IMR-90 (cell line): ENCODE measurements at regions not wholly inside any gene's neighbourhood (a gene's known extent, or its start where the extent isn't known, plus 50 kb on each side); places are given as distances from the start of the nearest gene placed in this dataset.

Experiments
- ATAC-seq: fragments of 200-7000 bp; cut with Tn5 transposase; 2 replicates; pipeline ENCODE4 v1.9.1; 2020; ENCODE audit warnings: low read depth, mild to moderate bottlenecking, moderate library complexity
- BruUV-seq: library from RNA; stranded (reverse); fragments of 400-500 nt; replicated peaks from 2 replicates; lab custom pipeline; 2021; lab: Mats Ljungman, UMichigan
- CTCF ChIA-PET: fragments of 300-600 bp; formaldehyde crosslinking; extraction: SDS; loops from one replicate; lab custom pipeline; 2021; ENCODE audit warnings: antibody characterized with exemption; lab: Yijun Ruan, JAX
- POLR2A ChIA-PET: fragments of 300-600 bp; sonication (Branson Sonifier 250); formaldehyde crosslinking; loops from one replicate; lab custom pipeline; 2022; ENCODE audit warnings: antibody characterized with exemption; ENCODE audit not compliant: unreplicated experiment; lab: Charles Lee
- DNase-seq: peaks from one replicate; pipeline ENCODE4 v3.0.0; 2013
- H2AFZ ChIP-seq: replicated peaks from 2 replicates; pipeline ENCODE3; 2013; ENCODE audit warnings: low read length, mild to moderate bottlenecking; ENCODE audit not compliant: poor library complexity
- H2AK5ac ChIP-seq: 2 replicates; pipeline ENCODE4 v1.6.1; 2013; ENCODE audit warnings: low read depth, low read length, inconsistent platforms
- H2AK9ac ChIP-seq: replicated peaks from 2 replicates; pipeline ENCODE3; 2013; ENCODE audit warnings: mild to moderate bottlenecking, low read depth, low read length, moderate library complexity; ENCODE audit not compliant: poor library complexity
- H2BK120ac ChIP-seq: 2 replicates; pipeline ENCODE4 v1.6.1; 2013; ENCODE audit warnings: low read depth, low read length, inconsistent platforms
- H2BK15ac ChIP-seq: 3 replicates; pipeline ENCODE4 v1.6.1; 2013; ENCODE audit warnings: low read depth, low read length, inconsistent platforms
- H2BK20ac ChIP-seq: 2 replicates; pipeline ENCODE4 v1.6.1; 2013; ENCODE audit warnings: low read depth, mild to moderate bottlenecking, inconsistent platforms, low read length, moderate library complexity
- H2BK5ac ChIP-seq: 2 replicates; pipeline ENCODE4 v1.6.1; 2013; ENCODE audit warnings: mild to moderate bottlenecking, low read depth, low read length, inconsistent platforms; ENCODE audit not compliant: poor library complexity, severe bottlenecking
- H3K14ac ChIP-seq: replicated peaks from 2 replicates; pipeline ENCODE4 v1.6.1; 2013; ENCODE audit warnings: low read depth, low read length, inconsistent platforms
- H3K18ac ChIP-seq: 2 replicates; pipeline ENCODE4 v1.6.1; 2013; ENCODE audit warnings: low read depth, low read length, control low read depth
- H3K23ac ChIP-seq: 2 replicates; pipeline ENCODE4 v1.6.1; 2013; ENCODE audit warnings: low read depth, low read length, inconsistent platforms
- H3K27ac ChIP-seq: 2 replicates; pipeline ENCODE4 v1.5.1; 2013; ENCODE audit warnings: mild to moderate bottlenecking, control low read depth, low read length; ENCODE audit not compliant: insufficient read depth
- H3K27me3 ChIP-seq: 2 replicates; pipeline ENCODE4 v1.6.1; 2013; ENCODE audit warnings: low read length; ENCODE audit not compliant: control insufficient read depth, insufficient read depth
- H3K36me3 ChIP-seq: 2 replicates; pipeline ENCODE4 v1.6.1; 2013; ENCODE audit warnings: low read length, mixed read lengths; ENCODE audit not compliant: control insufficient read depth, insufficient read depth
- H3K4ac ChIP-seq: 2 replicates; pipeline ENCODE4 v1.6.1; 2013; ENCODE audit warnings: low read depth, low read length, inconsistent platforms
- H3K4me1 ChIP-seq: 2 replicates; pipeline ENCODE4 v1.6.1; 2013; ENCODE audit warnings: low read length, mixed read lengths; ENCODE audit not compliant: control insufficient read depth, insufficient read depth
- H3K4me2 ChIP-seq: 2 replicates; pipeline ENCODE4 v1.6.1; 2013; ENCODE audit warnings: low read depth, mild to moderate bottlenecking, control low read depth, low read length, moderate library complexity
- H3K4me3 ChIP-seq: 2 replicates; pipeline ENCODE4 v1.5.1; 2013; ENCODE audit warnings: low read depth, mild to moderate bottlenecking, control low read depth, low read length, moderate library complexity; ENCODE audit not compliant: insufficient read depth
- H3K56ac ChIP-seq: 2 replicates; pipeline ENCODE4 v1.6.1; 2013; ENCODE audit warnings: low read length, inconsistent platforms; ENCODE audit not compliant: insufficient read depth; ENCODE audit errors: extremely low read depth
- H3K79me1 ChIP-seq, 2 experiments: 2 replicates each; pipeline ENCODE4 v1.6.1; 2013; ENCODE audit warnings: low read length in 2 of 2, inconsistent platforms in 1 of 2, low read depth in 1 of 2
- H3K9ac ChIP-seq: 2 replicates; pipeline ENCODE4 v1.6.1; 2013; ENCODE audit warnings: low read depth, low read length, control low read depth
- H3K9me1 ChIP-seq: 2 replicates; pipeline ENCODE4 v1.6.1; 2013; ENCODE audit warnings: low read length, inconsistent platforms; ENCODE audit not compliant: insufficient read depth
- H3K9me3 ChIP-seq: 2 replicates; pipeline ENCODE4 v1.6.1; 2013; ENCODE audit warnings: low read length; ENCODE audit not compliant: control insufficient read depth, insufficient read depth
- H4K20me1 ChIP-seq: 2 replicates; pipeline ENCODE4 v1.6.1; 2013; ENCODE audit warnings: low read length, inconsistent platforms; ENCODE audit not compliant: insufficient read depth
- H4K5ac ChIP-seq: 2 replicates; pipeline ENCODE4 v1.6.1; 2013; ENCODE audit warnings: mild to moderate bottlenecking, low read depth, low read length, control low read depth
- H4K8ac ChIP-seq, 2 experiments: 2 replicates each; pipeline ENCODE4 v1.6.1; 2013; ENCODE audit warnings: low read depth in 2 of 2, low read length in 2 of 2, control low read depth in 1 of 2, inconsistent platforms in 1 of 2
- H4K91ac ChIP-seq: 2 replicates; pipeline ENCODE4 v1.6.1; 2013; ENCODE audit warnings: low read depth, low read length, inconsistent platforms; ENCODE audit not compliant: insufficient read depth
- CEBPB ChIP-seq: IDR thresholded peaks from 2 replicates; pipeline ENCODE4 v1.6.1; 2012; ENCODE audit warnings: low read depth, low read length, improper control_type of control experiment
- CHD1 ChIP-seq: IDR thresholded peaks from 2 replicates; pipeline ENCODE4 v1.6.1; 2012; ENCODE audit warnings: low read depth, low read length, improper control_type of control experiment
- FOS ChIP-seq: fragments of 150-350 bp; IDR thresholded peaks from 2 replicates; pipeline ENCODE4 v1.6.1; 2016; ENCODE audit warnings: low read depth, low read length
- MAFK ChIP-seq: IDR thresholded peaks from 2 replicates; pipeline ENCODE4 v1.6.1; 2012; ENCODE audit warnings: low read depth, low read length, improper control_type of control experiment
- MAZ ChIP-seq: IDR thresholded peaks from 2 replicates; pipeline ENCODE4 v1.6.1; 2012; ENCODE audit warnings: low read depth, mild to moderate bottlenecking, low read length, improper control_type of control experiment, moderate library complexity, borderline replicate concordance
- MXI1 ChIP-seq: IDR thresholded peaks from 2 replicates; pipeline ENCODE4 v1.6.1; 2012; ENCODE audit warnings: low read depth, mild to moderate bottlenecking, low read length, moderate library complexity, borderline replicate concordance
- NFE2L2 ChIP-seq: fragments of 150-350 bp; IDR thresholded peaks from 2 replicates; pipeline ENCODE4 v1.6.1; 2016; ENCODE audit warnings: low read depth, mild to moderate bottlenecking, low read length
- POLR2A ChIP-seq: IDR thresholded peaks from 2 replicates; pipeline ENCODE4 v1.6.1; 2012; ENCODE audit warnings: mild to moderate bottlenecking, low read depth, low read length
- RAD21 ChIP-seq: IDR thresholded peaks from 2 replicates; pipeline ENCODE4 v1.6.1; 2012; ENCODE audit warnings: low read length, improper control_type of control experiment
- RCOR1 ChIP-seq: IDR thresholded peaks from 2 replicates; pipeline ENCODE4 v1.6.1; 2012; ENCODE audit warnings: mild to moderate bottlenecking, low read length, improper control_type of control experiment; ENCODE audit not compliant: insufficient replicate concordance
- RFX5 ChIP-seq: IDR thresholded peaks from 2 replicates; pipeline ENCODE4 v1.8.0; 2012; ENCODE audit warnings: low read depth, mild to moderate bottlenecking, low read length, moderate library complexity
- SMC3 ChIP-seq: fragments of 150-350 bp; IDR thresholded peaks from 2 replicates; pipeline ENCODE4 v1.6.1; 2016; ENCODE audit warnings: low read depth, mild to moderate bottlenecking, antibody characterized with exemption, low read length, moderate library complexity
- WGBS, 2 experiments: methylation state at CpG; one replicate each; pipeline versions ENCODE4 v1.1.5 to v1.1.7; 2013; ENCODE audit warnings: missing lambda C conversion rate in 2 of 2; ENCODE audit not compliant: insufficient read length in 1 of 2; ENCODE audit errors: extremely low coverage in 2 of 2; 5-methylcytosine and 5-hydroxymethylcytosine counted together
- dilution Hi-C: fragments of 300-500 bp; cut with HindIII; formaldehyde crosslinking; loops from one replicate; pipeline ENCODE4 v1.14.3; 2018; ENCODE audit warnings: low sequenced_read_pairs; ENCODE audit not compliant: unreplicated experiment
- in situ Hi-C: fragments of 300-500 bp; cut with MboI; formaldehyde crosslinking; loops from 3 replicates; pipeline ENCODE4 v1.14.3; 2019; ENCODE audit warnings: low sequenced_read_pairs, inconsistent platforms, mixed read lengths
- intact Hi-C: fragments of 100-400 bp; cut with micrococcal nuclease; formaldehyde crosslinking; loops from 2 replicates; pipeline ENCODE4 v1.10.0; 2022
- TF ChIP-seq, protein P1 (sequence below): fragments of 150-350 bp; IDR thresholded peaks from 2 replicates; pipeline ENCODE4 v1.6.1; 2017; ENCODE audit warnings: mild to moderate bottlenecking, antibody characterized with exemption, low read length, low read depth
- TF ChIP-seq, protein P2 (sequence below): conservative IDR thresholded peaks from 2 replicates; pipeline ENCODE4 v1.5.1; 2012; ENCODE audit warnings: mild to moderate bottlenecking, low read depth, low read length, improper control_type of control experiment
- TF ChIP-seq, protein P3 (sequence below): fragments of 150-350 bp; IDR thresholded peaks from 2 replicates; pipeline ENCODE4 v1.6.1; 2016; ENCODE audit warnings: low read depth, mild to moderate bottlenecking, low read length, moderate library complexity, borderline replicate concordance

DNA sequence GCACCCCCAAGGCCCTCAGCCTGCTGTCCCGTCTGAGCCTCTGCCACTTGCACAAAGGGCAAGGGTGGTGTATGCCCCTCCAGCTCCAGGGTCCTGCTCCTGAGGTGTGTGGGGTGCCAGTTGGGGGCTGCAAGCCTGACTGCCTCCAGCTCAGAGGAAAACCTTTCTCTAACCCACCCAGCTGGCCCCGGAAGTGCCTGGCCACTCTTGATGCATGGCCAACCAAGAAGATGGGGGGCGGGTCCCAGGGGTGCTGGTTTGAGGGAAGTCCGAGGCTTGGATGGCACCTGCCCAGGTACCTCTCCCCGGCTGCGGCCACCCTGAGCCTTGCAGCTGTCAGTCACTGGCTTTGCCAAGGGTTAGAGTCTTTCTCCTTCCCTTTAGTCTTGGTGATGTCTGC is 112.6 kb upstream of the TMPRSS2 start:
- intact Hi-C loops = no loop called here
- dilution Hi-C loops = no loop called here
- 100% methylated on average over 1 of the region's 6 CpGs; no CpG with 5 or more reads in 1 of the 2 experiments for WGBS, 2 experiments
- Histone ChIP-seq H2AK5ac (no peak overlapping the region), H3K36me3 (no peaks in the 10 kb centered on the region), H4K91ac (no peak overlapping the region), H4K8ac (no peak overlapping the region), H3K4me2 (no peak overlapping the region), H4K5ac (no peak overlapping the region), H3K18ac (no peak overlapping the region), H3K56ac (no peak overlapping the region), H3K4ac (no peak overlapping the region), H3K27ac (no peak overlapping the region), H2BK120ac (no peak overlapping the region), H3K9me3 (no peaks in the 10 kb centered on the region), H2BK5ac (no peak overlapping the region), H3K14ac (no peak overlapping the region), H3K27me3 (peaks cover 7% of the 10 kb centered on the region; the same call in 1 of the 2 replicates), H4K20me1 (peaks cover 3% of the 10 kb centered on the region; the same call in 1 of the 2 replicates), H3K23ac (no peak overlapping the region), H3K9me1 (peaks cover 12% of the 10 kb centered on the region), H2AFZ (no peak overlapping the region), H3K4me1 (peaks cover 19% of the 10 kb centered on the region), H3K79me1 (no peaks in the 10 kb centered on the region), H2BK20ac (no peak overlapping the region), H2AK9ac (no peak overlapping the region), H3K4me3 (no peak overlapping the region), H3K9ac (no peak overlapping the region), H2BK15ac (no peak overlapping the region)
- DNase-seq = no peak
- no TSS peak for BruUV-seq
- ChIA-PET POLR2A (no interaction called here), CTCF (no interaction called here)
- in situ Hi-C loops = no loop called here
- TF ChIP-seq CHD1 (no peak), RAD21 (no peak), NFE2L2 (no peak), RFX5 (no peak), FOS (no peak), CEBPB (no peak), POLR2A (no peak), MAZ (no peak), RCOR1 (no peak), SMC3 (no peak), MXI1 (no peak), MAFK (no peak)
- TF ChIP-seq, protein P1, sequence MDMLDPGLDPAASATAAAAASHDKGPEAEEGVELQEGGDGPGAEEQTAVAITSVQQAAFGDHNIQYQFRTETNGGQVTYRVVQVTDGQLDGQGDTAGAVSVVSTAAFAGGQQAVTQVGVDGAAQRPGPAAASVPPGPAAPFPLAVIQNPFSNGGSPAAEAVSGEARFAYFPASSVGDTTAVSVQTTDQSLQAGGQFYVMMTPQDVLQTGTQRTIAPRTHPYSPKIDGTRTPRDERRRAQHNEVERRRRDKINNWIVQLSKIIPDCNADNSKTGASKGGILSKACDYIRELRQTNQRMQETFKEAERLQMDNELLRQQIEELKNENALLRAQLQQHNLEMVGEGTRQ = no peak
- TF ChIP-seq, protein P2, sequence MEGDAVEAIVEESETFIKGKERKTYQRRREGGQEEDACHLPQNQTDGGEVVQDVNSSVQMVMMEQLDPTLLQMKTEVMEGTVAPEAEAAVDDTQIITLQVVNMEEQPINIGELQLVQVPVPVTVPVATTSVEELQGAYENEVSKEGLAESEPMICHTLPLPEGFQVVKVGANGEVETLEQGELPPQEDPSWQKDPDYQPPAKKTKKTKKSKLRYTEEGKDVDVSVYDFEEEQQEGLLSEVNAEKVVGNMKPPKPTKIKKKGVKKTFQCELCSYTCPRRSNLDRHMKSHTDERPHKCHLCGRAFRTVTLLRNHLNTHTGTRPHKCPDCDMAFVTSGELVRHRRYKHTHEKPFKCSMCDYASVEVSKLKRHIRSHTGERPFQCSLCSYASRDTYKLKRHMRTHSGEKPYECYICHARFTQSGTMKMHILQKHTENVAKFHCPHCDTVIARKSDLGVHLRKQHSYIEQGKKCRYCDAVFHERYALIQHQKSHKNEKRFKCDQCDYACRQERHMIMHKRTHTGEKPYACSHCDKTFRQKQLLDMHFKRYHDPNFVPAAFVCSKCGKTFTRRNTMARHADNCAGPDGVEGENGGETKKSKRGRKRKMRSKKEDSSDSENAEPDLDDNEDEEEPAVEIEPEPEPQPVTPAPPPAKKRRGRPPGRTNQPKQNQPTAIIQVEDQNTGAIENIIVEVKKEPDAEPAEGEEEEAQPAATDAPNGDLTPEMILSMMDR = no peak
- TF ChIP-seq, protein P3, sequence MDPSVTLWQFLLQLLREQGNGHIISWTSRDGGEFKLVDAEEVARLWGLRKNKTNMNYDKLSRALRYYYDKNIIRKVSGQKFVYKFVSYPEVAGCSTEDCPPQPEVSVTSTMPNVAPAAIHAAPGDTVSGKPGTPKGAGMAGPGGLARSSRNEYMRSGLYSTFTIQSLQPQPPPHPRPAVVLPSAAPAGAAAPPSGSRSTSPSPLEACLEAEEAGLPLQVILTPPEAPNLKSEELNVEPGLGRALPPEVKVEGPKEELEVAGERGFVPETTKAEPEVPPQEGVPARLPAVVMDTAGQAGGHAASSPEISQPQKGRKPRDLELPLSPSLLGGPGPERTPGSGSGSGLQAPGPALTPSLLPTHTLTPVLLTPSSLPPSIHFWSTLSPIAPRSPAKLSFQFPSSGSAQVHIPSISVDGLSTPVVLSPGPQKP = no peak
- ATAC-seq = no peak
